Kidney (tissue), 13 donors: ENCODE measurements at regions not wholly inside any gene's neighbourhood (a gene's known extent, or its start where the extent isn't known, plus 50 kb on each side); places are given as distances from the start of the nearest gene placed in this dataset.

Experiments
- DNase-seq, 5 donors: peaks; one replicate each; pipeline ENCODE4 v3.0.0-alpha.2; 2013 to 2020
- FAIRE-seq: peaks from 2 replicates; lab custom pipeline; 2012; peaks lifted over from hg19 to GRCh38; lab: Jason Lieb, UNC
- H3K27ac ChIP-seq, 2 donors: one replicate each; pipeline ENCODE4 v1.7.0; 2013; ENCODE audit warnings: low read depth in 2 of 2, low read length in 2 of 2, inconsistent platforms in 1 of 2
- H3K27me3 ChIP-seq: one replicate; pipeline ENCODE4 v1.7.1; 2013; ENCODE audit warnings: low read length, inconsistent platforms; ENCODE audit not compliant: control insufficient read depth, insufficient read depth
- H3K36me3 ChIP-seq, 3 donors: one replicate each; pipeline versions ENCODE4 v1.7.0 to v1.7.1; 2013; ENCODE audit warnings: low read length in 3 of 3, control low read depth in 1 of 3, inconsistent platforms in 1 of 3; ENCODE audit not compliant: insufficient read depth in 3 of 3, control insufficient read depth in 2 of 3
- H3K4me1 ChIP-seq, 3 donors: one replicate each; pipeline versions ENCODE4 v1.7.0 to v1.7.1; 2013; ENCODE audit warnings: low read length in 3 of 3, inconsistent platforms in 1 of 3, low read depth in 1 of 3; ENCODE audit not compliant: control insufficient read depth in 2 of 3, insufficient read depth in 2 of 3
- H3K4me3 ChIP-seq, 3 donors: one replicate each; pipeline versions ENCODE4 v1.7.0 to v1.8.1; 2013; ENCODE audit warnings: low read length in 3 of 3, control low read depth in 1 of 3, inconsistent platforms in 1 of 3
- H3K9ac ChIP-seq, 3 donors: one replicate each; pipeline versions ENCODE4 v1.7.0 to v1.7.1; 2013; ENCODE audit warnings: low read length in 3 of 3, control low read depth in 1 of 3, inconsistent platforms in 1 of 3
- H3K9me3 ChIP-seq, 3 donors: one replicate each; pipeline versions ENCODE4 v1.7.0 to v1.7.1; 2013; ENCODE audit warnings: low read length in 3 of 3, control low read depth in 1 of 3, inconsistent platforms in 1 of 3; ENCODE audit not compliant: control insufficient read depth in 2 of 3, insufficient read depth in 1 of 3
- intact Hi-C: fragments of 100-400 bp; cut with DNase I; formaldehyde crosslinking; loops from one replicate; pipeline ENCODE4 v1.11.1; 2022
- TF ChIP-seq, protein P1 (sequence below): IDR thresholded peaks from 3 replicates; pipeline ENCODE4 v1.5.1; 2012; ENCODE audit warnings: mild to moderate bottlenecking, moderate library complexity, borderline replicate concordance; ENCODE audit not compliant: insufficient read depth; ENCODE audit errors: extremely low read depth
- donor health status: control.
- donor health status: control.
- donor health status: control.
- donor health status: control.
- donor health status: control.
- donor health status: DM: yes; HTN: yes; CAD: no.
- donor health status: Normal renal cell carcinoma (clear cell type).

DNA sequence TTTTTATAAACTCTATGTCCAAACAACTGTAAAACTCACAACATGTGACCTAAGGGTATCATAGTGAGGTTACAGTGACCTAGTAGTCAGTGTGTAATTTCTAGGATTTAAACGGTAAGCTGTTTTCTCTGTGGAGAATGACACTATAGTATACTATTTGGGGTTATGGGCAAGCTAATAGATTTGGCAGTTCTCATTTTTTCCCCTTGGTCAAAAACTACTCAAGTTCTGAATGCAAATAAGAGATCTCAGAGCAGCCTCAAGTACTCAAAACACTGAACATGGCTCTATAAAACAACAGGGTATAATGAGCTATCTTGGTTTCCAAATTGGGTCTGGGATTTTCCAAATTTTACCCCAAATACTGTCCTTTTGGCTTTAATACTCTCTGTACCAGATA, 88.5 kb upstream of the HMCN1 start:
- peak overlapping the region in 1 of 3 donors; percentile 5 for H3K4me3 ChIP-seq
- no peaks in the 10 kb centered on the region for H3K27me3 ChIP-seq
- intact Hi-C loops: no loop called here
- H3K27ac ChIP-seq: peak overlapping the region; percentile 68 to 84
- H3K9ac ChIP-seq: no peak overlapping the region
- H3K36me3 ChIP-seq: no peaks in the 10 kb centered on the region
- H3K9me3 ChIP-seq: peaks cover 0 to 5% (median 0%) of the 10 kb centered on the region in 3 donors
- TF ChIP-seq, protein P1, sequence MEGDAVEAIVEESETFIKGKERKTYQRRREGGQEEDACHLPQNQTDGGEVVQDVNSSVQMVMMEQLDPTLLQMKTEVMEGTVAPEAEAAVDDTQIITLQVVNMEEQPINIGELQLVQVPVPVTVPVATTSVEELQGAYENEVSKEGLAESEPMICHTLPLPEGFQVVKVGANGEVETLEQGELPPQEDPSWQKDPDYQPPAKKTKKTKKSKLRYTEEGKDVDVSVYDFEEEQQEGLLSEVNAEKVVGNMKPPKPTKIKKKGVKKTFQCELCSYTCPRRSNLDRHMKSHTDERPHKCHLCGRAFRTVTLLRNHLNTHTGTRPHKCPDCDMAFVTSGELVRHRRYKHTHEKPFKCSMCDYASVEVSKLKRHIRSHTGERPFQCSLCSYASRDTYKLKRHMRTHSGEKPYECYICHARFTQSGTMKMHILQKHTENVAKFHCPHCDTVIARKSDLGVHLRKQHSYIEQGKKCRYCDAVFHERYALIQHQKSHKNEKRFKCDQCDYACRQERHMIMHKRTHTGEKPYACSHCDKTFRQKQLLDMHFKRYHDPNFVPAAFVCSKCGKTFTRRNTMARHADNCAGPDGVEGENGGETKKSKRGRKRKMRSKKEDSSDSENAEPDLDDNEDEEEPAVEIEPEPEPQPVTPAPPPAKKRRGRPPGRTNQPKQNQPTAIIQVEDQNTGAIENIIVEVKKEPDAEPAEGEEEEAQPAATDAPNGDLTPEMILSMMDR: no peak
- DNase-seq: peak in 1 of 5 donors; percentile 9
- FAIRE-seq: no peak
- H3K4me1 ChIP-seq: peaks cover 0 to 21% (median 3%) of the 10 kb centered on the region in 3 donors

DNA sequence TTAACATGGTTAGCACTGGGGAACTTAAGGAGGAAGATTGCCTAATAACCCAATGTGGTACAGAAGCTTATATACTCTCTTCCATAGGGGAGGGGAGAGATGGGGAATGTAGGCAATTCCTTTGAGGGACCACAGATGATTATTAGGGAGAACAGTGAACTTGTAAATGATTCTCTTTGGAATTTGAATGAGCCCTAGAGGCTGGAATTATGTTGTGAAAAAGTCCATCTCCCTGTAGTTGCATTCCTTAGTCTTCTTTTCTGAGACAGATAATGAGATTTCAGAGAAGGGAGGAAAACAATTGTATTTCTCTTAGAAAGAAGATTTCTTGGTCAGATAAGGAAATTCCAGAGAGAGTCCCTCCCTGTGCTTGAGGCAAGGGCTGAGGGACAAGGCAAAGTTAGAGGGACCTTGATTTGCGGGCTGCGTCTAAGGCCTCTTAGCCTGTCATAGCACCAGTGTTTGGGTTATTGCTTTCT, 89.0 kb upstream of the HMCN1 start:
- Histone ChIP-seq H3K4me1 (peaks cover 0 to 16% (median 3%) of the 10 kb centered on the region in 3 donors), H3K27ac (peak overlapping the region; percentile 68 to 84), H3K36me3 (no peaks in the 10 kb centered on the region), H3K9ac (no peak overlapping the region), H3K27me3 (no peaks in the 10 kb centered on the region), H3K4me3 (no peak overlapping the region), H3K9me3 (peaks cover 0 to 5% (median 0%) of the 10 kb centered on the region in 3 donors)
- no peak for DNase-seq
- FAIRE-seq: no peak
- intact Hi-C loops: no loop called here
- TF ChIP-seq, protein P1: no peak

DNA sequence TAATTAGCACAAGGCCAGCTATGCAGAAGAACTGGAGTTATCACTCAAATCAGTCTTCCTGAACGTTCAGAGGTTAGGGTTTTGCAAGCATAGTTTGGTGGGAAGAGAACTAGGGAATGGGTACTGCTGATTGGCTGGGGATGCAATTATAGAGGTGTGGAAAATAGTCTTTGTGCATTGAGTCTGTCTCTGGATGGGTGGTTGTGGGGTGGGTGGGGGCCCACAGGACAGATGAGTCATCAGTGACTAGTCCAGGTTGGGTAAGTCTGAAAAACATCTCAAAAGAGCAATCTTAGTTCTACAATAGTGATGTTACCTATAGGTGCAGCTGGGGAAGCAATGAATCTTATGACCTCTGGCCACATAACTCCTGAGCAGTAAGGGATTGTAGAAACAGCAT, 89.7 kb upstream of the HMCN1 start:
- Histone ChIP-seq H3K9ac (no peak overlapping the region), H3K36me3 (no peaks in the 10 kb centered on the region), H3K9me3 (peaks cover 0 to 5% (median 0%) of the 10 kb centered on the region in 3 donors), H3K27me3 (no peaks in the 10 kb centered on the region), H3K4me3 (no peak overlapping the region), H3K27ac (peak overlapping the region in 1 of 2 donors; percentile 84), H3K4me1 (peaks cover 0 to 13% (median 3%) of the 10 kb centered on the region in 3 donors)
- intact Hi-C loops: no loop called here
- TF ChIP-seq, protein P1: no peak
- FAIRE-seq (no peak), DNase-seq (no peak)

- no peak for FAIRE-seq
Observed at GRCh38 chr1:185636848-185637247, 97.3 kb upstream of the HMCN1 start.

More at GRCh38 chr1:185636848-185637247, 97.3 kb upstream of the HMCN1 start:
- Histone ChIP-seq H3K9ac (no peak overlapping the region), H3K27me3 (no peaks in the 10 kb centered on the region), H3K27ac (no peak overlapping the region), H3K4me1 (no peaks in the 10 kb centered on the region), H3K4me3 (no peak overlapping the region), H3K36me3 (no peaks in the 10 kb centered on the region), H3K9me3 (no peaks in the 10 kb centered on the region)
- intact Hi-C loops: no loop called here
- DNase-seq: no peak
- TF ChIP-seq, protein P1: no peak
